Fibroblast of lung (primary cell): ENCODE measurements at regions not wholly inside any gene's neighbourhood (a gene's known extent, or its start where the extent isn't known, plus 50 kb on each side); places are given as distances from the start of the nearest gene placed in this dataset.

Source experiments
- EZH2 ChIP-seq: IDR thresholded peaks from 2 replicates; pipeline ENCODE4 v1.5.1; 2012; ENCODE audit warnings: low read length, control low read depth, mild to moderate bottlenecking; ENCODE audit errors: missing control alignments
- TF ChIP-seq, protein P1 (sequence below), 2 donors: IDR thresholded peaks in 1 of 2; conservative IDR thresholded peaks in 1 of 2; 1 replicate in 1 of 2; 2 replicates in 1 of 2; pipeline ENCODE4 v1.5.1; 2011 to 2012; ENCODE audit warnings: low read length in 2 of 2, control low read depth in 1 of 2, inconsistent platforms in 1 of 2, low read depth in 1 of 2, mild to moderate bottlenecking in 1 of 2

DNA sequence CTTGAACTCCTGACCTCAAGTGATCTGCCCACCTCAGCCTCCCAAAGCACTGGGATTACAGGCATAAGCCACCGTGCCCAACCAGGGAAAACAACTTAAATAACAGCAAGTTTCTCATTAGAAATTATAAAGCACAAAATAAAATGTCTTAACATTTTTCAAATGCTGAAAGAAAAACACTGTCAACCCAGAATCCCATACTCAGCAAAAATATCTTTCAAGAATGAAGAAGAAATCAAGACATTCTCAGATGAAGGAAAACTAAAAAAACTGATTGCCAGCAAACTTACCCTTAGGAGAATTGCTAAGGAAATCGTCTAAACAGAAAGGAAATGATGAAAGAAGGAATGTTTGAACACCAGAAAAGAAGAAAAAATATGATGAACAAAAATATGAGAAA lies 191.1 kb upstream of the NR5A2 start:
- TF ChIP-seq, protein P1, sequence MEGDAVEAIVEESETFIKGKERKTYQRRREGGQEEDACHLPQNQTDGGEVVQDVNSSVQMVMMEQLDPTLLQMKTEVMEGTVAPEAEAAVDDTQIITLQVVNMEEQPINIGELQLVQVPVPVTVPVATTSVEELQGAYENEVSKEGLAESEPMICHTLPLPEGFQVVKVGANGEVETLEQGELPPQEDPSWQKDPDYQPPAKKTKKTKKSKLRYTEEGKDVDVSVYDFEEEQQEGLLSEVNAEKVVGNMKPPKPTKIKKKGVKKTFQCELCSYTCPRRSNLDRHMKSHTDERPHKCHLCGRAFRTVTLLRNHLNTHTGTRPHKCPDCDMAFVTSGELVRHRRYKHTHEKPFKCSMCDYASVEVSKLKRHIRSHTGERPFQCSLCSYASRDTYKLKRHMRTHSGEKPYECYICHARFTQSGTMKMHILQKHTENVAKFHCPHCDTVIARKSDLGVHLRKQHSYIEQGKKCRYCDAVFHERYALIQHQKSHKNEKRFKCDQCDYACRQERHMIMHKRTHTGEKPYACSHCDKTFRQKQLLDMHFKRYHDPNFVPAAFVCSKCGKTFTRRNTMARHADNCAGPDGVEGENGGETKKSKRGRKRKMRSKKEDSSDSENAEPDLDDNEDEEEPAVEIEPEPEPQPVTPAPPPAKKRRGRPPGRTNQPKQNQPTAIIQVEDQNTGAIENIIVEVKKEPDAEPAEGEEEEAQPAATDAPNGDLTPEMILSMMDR (conservative IDR thresholded peaks at IDR 0.05 in 1 of 2, IDR thresholded peaks at IDR 0.05 in 1 of 2; ENCODE audit: low read depth in 1 of 2, low read length in 2 of 2), result no peak
- no peak for TF ChIP-seq EZH2
